GM18507 (cell line): ENCODE measurements at regions not wholly inside any gene's neighbourhood (a gene's known extent, or its start where the extent isn't known, plus 50 kb on each side); places are given as distances from the start of the nearest gene placed in this dataset.

Source experiments
- DNase-seq: peaks from one replicate; pipeline ENCODE4 v3.0.0; 2011; ENCODE audit warnings: low read depth; ENCODE audit not compliant: insufficient read length; ENCODE audit errors: extremely low spot score
- FAIRE-seq: peaks from 2 replicates; lab custom pipeline; 2011; peaks lifted over from hg19 to GRCh38; lab: Jason Lieb, UNC

DNA sequence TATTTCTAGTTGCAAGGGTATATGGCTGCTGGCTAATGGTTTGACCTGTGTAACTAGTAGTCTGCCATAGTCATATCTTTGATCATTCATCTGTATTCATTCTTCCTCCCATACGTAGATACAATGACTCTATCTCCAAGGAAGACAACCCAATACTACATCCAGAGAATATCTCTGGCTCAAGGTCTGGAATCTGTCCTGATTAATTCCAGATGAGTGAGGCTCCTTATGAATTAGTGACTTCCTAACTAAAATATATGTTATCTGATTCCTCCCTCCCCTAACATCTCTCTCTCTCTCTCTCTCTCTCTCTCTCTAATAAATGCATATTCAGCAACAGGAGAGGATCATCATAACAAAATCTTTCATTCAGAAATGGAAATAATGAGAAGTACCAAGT is 641.5 kb downstream of the FAT4 start:
- no peak for FAIRE-seq
- DNase-seq: no peak

DNA sequence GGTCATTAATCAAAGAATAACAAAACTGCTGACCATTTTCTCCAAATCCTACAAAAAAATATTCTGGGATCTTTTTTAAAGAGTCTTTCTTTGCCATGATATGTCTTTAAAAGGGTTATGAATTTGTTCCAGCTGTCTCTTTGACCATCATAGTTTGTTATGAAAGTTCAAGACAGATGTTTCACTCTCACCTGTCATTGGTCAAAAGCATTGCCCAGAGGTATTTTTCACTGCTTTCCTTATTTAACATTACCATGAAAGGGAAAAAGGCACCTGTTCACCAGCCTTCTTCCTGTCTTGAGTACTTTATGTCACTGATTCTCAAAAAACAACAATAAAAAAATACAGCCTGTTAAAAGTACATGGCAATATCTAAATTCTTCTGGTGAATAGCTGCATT is 643.8 kb downstream of the FAT4 start:
- DNase-seq (no peak), FAIRE-seq (no peak)

DNA sequence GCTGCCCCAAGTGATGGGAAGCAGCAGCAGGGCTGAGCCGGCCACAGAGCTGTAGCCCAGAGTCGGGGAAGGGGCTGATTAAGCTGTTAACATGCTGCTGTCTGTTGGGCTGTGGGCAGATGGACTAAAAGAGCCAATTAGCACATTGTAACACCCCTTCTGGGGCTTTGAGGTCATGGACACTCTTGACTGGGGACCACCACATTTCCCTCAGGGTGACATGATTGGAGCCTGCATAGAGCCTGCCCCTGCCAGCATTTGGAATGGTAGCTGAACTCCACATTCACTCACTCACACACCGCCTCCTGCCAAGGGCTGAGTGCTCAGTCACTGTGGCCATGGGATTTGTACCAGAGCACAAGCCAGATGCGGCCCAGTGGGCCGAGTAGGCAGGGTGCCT is 646.9 kb downstream of the FAT4 start:
- FAIRE-seq: no peak
- DNase-seq: no peak

DNA sequence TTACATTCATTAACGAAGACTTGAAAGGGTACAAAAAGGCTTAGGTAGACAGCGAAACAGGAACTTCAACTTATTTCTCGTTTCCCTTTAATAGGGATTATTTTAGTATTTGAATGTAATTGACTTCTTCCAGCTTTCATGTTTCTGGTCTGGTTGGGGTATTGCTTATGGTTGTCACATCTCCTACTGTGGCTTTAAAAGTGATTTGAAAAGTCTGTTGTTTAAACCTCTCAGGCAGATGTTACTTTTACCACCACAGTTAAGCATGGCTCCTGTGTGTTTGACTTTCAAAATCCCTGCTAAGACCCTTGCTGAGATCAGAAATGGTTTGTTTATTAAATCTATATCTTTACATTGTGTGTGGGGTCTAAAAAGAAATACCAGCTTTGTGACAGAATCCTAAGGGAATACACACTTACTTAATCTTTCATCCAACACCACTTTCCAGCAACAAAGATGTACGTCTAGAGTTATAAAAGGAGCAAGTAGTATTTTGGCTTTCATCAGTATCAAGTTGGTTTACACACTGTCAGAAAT is 661.2 kb downstream of the FAT4 start:
- DNase-seq: no peak
- no peak for FAIRE-seq

DNA sequence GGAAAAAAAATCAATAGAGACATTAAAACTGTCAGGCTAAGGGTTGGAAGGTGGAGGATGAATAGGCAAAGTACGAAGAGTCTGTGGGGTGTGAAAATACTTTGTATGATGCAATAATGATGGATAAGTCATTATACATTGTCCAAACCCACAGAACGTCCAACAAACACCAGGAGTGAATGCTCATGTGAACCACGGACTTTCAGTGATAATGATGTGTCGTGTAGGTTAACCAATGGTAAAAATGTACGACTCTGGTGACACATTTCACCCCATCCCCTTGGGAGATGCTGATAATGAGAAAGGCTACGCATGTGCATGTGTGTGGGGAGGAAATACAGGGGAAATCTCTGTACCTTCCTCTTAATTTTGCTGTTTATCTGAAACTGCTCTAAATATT is 665.2 kb downstream of the FAT4 start:
- no peak for DNase-seq
- no peak for FAIRE-seq

DNA sequence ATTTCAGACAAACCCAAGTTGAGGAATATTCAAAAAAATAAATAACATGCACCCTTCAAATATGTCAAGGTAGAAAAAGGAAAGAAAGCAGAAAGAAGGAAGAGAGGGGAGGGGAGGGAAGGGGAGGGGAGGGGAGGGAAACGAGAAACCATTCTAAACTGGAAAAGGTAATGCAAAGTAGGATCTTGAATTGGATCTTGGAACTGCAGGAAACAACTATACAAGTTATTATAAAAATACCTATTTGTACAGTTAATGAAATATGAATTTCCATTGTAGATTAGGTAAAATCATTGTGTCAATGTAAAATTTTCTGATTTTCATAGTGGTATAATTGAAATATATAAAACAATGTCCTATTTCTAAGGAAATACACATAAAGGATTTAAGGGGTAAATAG is 668.4 kb downstream of the FAT4 start:
- FAIRE-seq (no peak), DNase-seq (no peak)

DNA sequence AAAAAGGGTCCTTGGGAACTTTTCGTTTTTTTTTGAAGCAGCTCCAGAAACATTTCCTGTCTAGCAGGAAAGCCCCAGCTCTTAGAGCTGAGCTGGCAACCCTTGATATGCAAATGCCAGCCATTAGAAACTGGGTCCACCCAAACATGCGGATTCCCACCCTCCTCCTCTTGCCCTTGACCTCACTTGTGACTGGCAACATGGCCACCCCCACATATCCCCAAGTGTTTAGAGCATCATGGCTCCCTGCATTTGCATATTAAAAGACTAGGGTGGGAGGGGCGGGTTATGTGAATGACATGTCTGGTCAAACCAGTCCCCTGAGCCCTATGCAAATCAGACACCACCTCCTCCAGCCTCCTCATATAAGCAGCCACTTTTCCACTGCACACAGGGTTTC is 671.1 kb downstream of the FAT4 start:
- FAIRE-seq (no peak), DNase-seq (no peak)

DNA sequence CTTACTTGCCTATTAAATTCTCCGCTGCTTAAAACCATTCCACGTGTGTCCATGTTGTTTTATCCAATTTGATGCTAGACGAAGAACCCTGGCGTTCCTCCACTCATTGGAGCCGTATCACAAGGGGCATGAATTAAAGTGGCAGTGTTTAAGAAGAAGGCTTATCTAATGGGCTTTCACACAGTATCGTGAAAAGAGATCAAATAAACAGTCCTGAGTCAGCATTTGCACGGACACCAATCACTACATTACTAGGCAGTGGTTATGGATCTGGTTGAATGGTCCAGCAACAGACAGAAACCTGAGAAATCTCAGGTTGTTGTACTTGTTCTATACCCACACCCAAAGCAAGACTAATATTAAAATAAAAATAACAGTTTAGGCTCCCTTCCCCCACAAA is 671.6 kb downstream of the FAT4 start:
- FAIRE-seq: no peak
- no peak for DNase-seq

DNA sequence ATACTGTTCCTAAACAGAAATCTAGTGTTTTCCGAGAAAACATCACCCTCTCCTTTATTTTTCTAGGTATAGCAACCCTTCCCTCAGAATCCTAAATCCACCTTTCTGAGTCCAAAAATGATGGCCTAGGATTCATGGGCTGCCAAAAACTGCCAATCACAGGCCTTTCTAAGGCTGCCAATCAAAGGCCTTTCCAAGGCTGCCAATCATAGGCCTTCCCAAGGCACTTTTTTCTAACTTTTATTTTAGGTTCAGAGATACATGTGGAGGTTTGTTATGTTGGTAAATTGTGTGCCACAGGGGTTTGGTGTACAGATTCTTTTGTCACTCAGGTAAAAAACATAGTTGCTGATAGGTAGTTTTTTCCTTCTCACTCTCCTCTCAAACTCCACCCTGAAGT is 673.7 kb downstream of the FAT4 start:
- FAIRE-seq: no peak
- no peak for DNase-seq

DNA sequence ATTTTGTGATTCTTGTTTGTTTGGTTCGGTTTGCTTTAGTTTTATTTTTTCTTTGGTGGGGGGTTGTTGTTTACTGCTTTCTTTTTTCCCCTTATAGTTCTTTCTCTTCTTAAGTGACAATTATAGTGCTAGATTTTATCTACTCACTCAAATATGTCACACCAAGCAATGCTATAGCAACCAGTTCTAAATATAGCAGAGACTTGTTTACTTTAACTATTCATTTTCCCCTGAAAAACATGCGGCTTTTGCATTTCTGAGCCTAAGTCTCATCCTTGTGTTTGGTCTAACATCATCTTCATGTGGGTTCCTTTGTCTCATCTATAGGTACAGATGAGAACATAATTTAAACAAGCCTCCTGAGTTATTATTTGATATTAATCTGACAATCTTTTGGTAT is 676.6 kb downstream of the FAT4 start:
- FAIRE-seq (no peak), DNase-seq (no peak)

DNA sequence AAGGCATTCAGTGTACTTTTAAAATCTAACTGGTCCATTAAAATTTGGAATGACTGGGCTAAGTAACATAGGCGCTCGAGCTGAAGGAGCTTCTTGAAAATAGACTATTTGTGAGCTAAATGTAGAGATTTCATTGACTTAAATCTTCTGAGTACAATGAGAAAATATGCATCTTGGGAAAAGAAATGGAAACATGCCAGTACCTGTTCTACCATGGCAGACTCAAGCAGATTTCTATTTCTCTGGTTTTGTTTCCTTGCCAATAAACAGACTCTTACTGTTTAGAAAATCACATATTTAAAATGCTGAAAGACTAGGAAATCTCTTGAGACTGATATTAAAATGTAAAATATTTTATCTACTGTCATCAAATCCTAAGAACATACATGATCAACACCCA is 678.1 kb downstream of the FAT4 start:
- DNase-seq (no peak), FAIRE-seq (no peak)

DNA sequence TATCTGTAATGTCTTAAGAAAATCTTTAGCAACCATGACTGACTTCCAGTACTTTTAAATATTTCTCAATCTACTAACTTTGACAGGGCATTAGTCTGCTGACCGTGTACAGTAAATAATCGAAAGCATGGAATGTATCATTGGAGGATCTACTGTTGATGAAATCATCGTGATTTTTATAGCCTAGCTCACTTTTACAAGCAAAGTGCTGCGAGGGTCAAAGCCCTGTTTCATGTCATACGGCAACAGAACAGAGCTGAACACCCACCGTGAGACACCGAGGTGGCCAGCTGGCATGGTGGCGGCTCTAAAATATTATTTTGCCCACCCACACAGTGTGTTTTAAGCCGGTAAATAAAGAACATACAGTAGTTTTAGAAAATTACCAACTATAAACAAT is 679.3 kb downstream of the FAT4 start:
- DNase-seq (no peak), FAIRE-seq (no peak)

DNA sequence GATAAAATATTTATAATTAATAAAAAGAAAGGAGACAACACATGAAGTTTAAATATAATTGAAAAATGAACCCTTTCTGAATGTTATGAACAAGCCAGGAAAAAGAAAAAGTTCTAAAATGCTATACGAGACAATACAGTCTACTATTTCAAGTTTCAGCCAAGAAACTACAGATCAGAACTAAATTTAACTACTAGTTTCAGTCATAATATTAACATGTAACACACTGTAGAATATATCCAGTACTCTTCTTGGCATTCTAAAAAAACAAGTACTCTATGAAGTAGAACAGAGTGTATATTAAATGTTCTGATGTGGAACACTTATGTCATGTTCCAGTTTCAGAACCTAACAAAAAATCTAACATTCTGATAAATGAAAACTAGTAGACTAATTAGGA is 679.7 kb downstream of the FAT4 start:
- no peak for FAIRE-seq

DNA sequence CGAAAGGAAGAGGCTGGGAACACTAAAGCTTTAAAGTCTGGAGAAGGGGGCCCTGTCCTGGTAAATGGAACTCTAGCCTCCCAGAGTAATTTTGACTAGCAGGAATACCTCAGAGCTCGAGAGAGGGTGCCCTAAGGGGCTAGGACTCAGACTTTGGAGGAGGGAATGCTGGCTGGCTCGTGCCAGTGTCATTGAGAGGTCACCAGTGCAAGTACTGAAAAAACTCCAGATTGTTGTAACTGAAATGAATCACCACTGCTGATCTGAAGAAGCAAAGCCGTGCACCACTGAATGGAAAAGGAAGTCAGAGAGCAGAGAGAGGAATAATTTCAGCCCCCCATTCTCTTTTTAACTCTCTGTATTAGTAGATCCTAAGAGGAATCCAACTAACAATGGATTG is 690.2 kb downstream of the FAT4 start:
- FAIRE-seq: no peak
- no peak for DNase-seq

More for the DNA sequence above, 679.7 kb downstream of the FAT4 start:
- DNase-seq: no peak

DNA sequence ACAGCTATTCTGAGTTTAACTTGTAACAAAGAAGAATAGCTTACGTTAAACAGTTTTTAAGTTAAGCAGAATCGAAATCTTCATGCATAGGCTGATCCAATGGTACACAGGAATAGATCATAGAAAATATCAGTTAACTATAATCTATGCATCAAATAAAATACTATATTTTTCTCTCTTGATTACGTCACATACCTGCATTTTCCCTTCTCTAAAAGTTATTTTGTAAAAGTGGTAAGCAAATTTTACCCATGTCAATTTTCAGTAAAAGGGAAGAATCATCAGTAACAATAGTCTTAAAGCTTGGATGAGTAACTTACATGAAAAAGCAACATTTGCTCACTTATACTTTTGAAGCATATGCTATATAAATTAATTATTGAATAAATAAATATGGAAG is 692.4 kb downstream of the FAT4 start:
- FAIRE-seq (no peak), DNase-seq (no peak)

DNA sequence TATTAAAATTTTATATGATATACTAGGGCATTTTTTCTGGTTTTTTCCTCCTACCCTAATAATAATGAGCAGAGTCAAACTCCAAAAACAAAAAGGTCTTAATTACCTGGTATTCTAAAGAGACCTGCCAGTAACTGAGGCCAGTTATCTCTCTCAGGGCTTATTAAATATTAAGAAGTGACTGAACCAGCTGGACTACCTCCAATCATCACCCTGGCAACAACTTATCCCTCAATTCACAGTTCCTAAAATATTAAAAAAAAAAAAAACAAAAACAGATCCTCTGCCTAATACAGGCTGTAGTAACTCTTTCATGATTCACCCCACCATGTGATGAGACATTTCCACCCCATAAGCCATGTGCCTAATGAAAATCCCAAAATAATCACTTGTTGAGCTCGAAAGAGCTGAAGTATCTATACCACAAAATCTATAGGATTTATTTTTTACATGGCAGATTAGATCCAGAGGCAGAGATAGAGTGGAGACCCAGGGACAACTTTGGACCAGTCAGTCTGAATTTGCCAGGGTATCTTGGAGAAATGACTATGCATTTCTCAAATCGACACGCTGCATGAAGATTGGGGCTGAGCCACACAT is 698.0 kb downstream of the FAT4 start:
- FAIRE-seq: no peak
- DNase-seq: no peak

DNA sequence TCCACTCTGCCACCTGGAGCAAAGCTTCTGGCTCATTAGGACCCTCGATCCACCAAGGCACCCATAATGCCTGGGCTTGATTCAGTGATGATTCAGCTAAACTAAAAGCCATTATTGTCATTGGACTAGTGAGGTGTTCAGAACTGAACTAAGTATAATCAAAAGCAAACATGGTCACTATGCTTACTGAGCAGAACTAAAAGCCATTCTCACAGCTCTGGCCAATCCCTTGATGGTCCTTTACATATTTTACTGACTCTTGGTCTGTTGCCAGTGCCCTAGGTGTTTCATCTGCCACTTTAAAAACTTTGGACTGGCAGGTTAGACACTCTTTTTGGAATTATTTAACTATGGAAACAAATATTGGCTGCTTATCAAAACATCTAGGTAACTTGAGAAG is 703.5 kb downstream of the FAT4 start:
- FAIRE-seq (no peak), DNase-seq (no peak)

DNA sequence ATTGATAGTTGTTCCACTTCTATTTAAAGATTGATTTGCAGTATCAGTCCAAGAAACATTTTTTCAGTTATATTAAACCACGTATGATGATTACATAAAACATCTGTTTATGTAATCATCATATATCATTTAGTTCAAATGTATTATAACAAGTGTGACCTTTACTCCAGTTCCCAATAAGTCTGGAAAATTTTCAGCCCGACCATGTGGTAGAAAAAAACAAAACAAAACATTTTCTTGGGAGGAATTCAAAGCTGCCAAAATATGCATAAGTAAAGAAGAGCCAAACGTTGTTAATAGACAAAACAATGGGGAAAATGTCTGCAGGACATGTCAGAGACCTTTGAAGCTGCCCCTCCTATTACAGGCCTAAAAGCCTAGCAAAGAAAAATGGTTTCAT is 709.1 kb downstream of the FAT4 start:
- DNase-seq: no peak
- FAIRE-seq: no peak

DNA sequence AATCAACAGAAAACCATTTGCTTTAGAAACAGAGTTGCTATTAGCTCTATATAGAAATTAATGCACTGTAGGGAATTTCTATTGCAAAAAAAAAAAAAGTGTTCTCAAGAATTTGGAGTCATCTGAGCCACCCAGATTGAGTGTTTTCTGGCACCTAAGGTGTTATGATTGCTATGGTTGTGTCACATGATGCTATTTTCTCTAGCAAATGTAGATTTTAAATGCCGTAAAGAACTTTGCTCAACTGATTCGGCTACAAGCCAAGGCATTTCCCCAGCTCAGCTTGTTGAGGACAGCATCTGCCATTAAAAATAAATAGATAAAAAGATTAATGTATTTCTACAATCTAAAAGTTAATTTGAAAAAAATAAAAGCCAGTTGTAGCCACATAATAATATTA is 712.8 kb downstream of the FAT4 start:
- FAIRE-seq (no peak), DNase-seq (no peak)

DNA sequence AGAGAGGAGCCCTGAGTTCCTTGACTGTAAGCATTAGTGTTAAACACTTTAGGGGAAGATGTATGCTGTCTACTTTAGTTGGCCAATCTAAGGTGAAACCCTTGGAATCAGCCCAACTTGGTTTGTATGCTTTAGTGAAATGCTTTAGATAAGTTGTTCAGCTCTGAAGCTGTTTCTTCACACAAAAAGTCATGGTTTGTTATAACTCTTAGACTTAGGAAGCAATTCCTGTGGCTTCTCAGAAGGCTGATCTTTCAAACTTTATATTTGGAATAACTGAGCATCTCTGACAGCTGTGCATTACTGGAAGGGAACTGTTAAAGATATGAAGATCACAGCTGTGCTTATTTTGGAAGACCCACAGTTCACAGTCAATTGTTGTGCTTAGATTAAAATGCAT is 714.1 kb downstream of the FAT4 start:
- DNase-seq: no peak

DNA sequence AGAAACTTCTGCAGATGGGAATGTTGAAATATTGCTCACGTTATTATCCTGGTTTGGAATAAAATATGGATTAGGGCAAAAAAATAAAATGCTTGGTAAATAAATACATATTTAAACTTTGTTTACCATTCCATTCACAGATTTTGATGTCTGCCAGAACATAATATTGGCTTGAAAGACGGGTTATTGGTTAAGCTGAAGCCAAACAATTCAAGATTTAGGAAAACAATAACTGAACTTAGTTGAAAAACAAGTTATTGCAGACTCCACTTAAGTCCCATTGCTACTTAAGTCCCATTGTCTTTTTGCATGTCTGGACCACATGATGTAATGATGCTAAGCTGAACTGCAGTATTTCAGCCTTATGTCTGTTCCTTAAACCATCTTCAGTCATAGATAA is 722.5 kb downstream of the FAT4 start:
- FAIRE-seq (no peak), DNase-seq (no peak)

More for the DNA sequence above, 714.1 kb downstream of the FAT4 start:
- no peak for FAIRE-seq

DNA sequence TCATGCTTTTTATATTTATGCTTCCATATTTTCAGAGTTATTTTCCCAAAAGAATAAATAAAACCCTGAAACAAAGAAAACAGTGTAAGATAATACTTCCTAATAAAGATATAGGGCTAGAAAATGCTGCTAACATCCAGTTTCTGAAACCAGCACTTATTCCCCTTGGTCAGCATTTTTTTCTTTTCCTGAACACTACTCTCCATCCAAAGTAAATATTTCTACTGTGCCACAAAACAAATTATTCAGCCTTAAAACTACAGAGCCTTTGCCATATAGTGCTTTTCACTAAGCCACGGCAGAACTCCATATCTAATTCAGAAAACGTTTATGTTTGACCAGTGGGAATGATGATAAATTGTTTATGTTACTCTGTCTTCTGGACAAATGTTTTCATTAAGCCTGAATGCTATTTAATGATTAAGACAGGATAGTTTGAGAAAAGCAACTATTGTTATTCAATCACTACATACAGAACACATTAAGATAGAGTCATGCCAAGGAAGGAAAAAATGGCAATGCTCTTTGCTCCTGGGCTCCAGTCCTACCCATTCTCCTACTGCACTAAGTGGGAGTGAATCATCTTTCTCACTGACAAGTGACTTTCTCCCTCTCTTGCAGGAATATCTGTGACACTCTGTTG is 723.9 kb downstream of the FAT4 start:
- FAIRE-seq (no peak), DNase-seq (no peak)
